H9 (cell line): ENCODE measurements at regions not wholly inside any gene's neighbourhood (a gene's known extent, or its start where the extent isn't known, plus 50 kb on each side); places are given as distances from the start of the nearest gene placed in this dataset.

Experiments used
- DNase-seq: peaks from one replicate; pipeline ENCODE4 v3.0.0-alpha.2; 2017
- H2AFZ ChIP-seq: one replicate; pipeline ENCODE4 v1.6.1; 2013; ENCODE audit warnings: mild to moderate bottlenecking, low read length, control low read depth, moderate library complexity
- H2AK5ac ChIP-seq: 2 replicates; pipeline ENCODE4 v1.6.1; 2013; ENCODE audit warnings: low read length, control low read depth, mixed read lengths; ENCODE audit not compliant: insufficient read length
- H2BK120ac ChIP-seq: one replicate; pipeline ENCODE4 v1.6.1; 2013; ENCODE audit warnings: low read depth, mild to moderate bottlenecking, low read length, control low read depth, inconsistent platforms; ENCODE audit not compliant: poor library complexity, severe bottlenecking
- H2BK12ac ChIP-seq: 2 replicates; pipeline ENCODE4 v1.6.1; 2013; ENCODE audit warnings: low read length, control low read depth, mixed read lengths, low read depth; ENCODE audit not compliant: insufficient read length
- H2BK15ac ChIP-seq: 2 replicates; pipeline ENCODE4 v1.6.1; 2013; ENCODE audit warnings: low read depth, low read length, control low read depth
- H2BK20ac ChIP-seq: one replicate; pipeline ENCODE4 v1.6.1; 2013; ENCODE audit warnings: low read depth, mild to moderate bottlenecking, low read length, control low read depth, inconsistent platforms; ENCODE audit not compliant: poor library complexity, severe bottlenecking
- H2BK5ac ChIP-seq: 2 replicates; pipeline ENCODE4 v1.6.1; 2013; ENCODE audit warnings: low read length, control low read depth, mixed read lengths; ENCODE audit not compliant: insufficient read length
- H3K14ac ChIP-seq: 2 replicates; pipeline ENCODE4 v1.6.1; 2013; ENCODE audit warnings: low read length, control low read depth; ENCODE audit not compliant: insufficient read depth
- H3K18ac ChIP-seq: 2 replicates; pipeline ENCODE4 v1.6.1; 2013; ENCODE audit warnings: low read depth, mild to moderate bottlenecking, mixed read lengths, low read length, control low read depth; ENCODE audit not compliant: insufficient read length
- H3K23ac ChIP-seq: 2 replicates; pipeline ENCODE4 v1.6.1; 2013; ENCODE audit warnings: low read length, control low read depth, mixed read lengths, low read depth; ENCODE audit not compliant: insufficient read length
- H3K23me2 ChIP-seq: 2 replicates; pipeline ENCODE4 v1.6.1; 2013; ENCODE audit warnings: low read depth, mild to moderate bottlenecking, mixed read lengths, low read length, control low read depth; ENCODE audit not compliant: insufficient read length, poor library complexity, severe bottlenecking
- H3K27ac ChIP-seq: 2 replicates; pipeline ENCODE4 v1.5.1; 2013; ENCODE audit warnings: low read length, control low read depth, mixed read lengths, low read depth; ENCODE audit not compliant: insufficient read length
- H3K27me3 ChIP-seq: 2 replicates; pipeline ENCODE4 v1.6.1; 2013; ENCODE audit warnings: low read length, control low read depth, inconsistent platforms; ENCODE audit not compliant: insufficient read depth
- H3K4ac ChIP-seq: 2 replicates; pipeline ENCODE4 v1.6.1; 2013; ENCODE audit warnings: low read depth, mild to moderate bottlenecking, control low read depth, inconsistent platforms, low read length, moderate library complexity
- H3K4me1 ChIP-seq: 2 replicates; pipeline ENCODE4 v1.6.1; 2013; ENCODE audit warnings: low read length, control low read depth, inconsistent platforms; ENCODE audit not compliant: insufficient read depth
- H3K4me2 ChIP-seq: 2 replicates; pipeline ENCODE4 v1.6.1; 2013; ENCODE audit warnings: low read length, control low read depth, mixed read lengths; ENCODE audit not compliant: insufficient read length, insufficient read depth
- H3K56ac ChIP-seq: 2 replicates; pipeline ENCODE4 v1.6.1; 2013; ENCODE audit warnings: low read depth, mild to moderate bottlenecking, mixed read lengths, low read length, control low read depth; ENCODE audit not compliant: insufficient read length
- H3K79me1 ChIP-seq: 2 replicates; pipeline ENCODE4 v1.6.1; 2013; ENCODE audit warnings: low read depth, mild to moderate bottlenecking, moderate library complexity, low read length, control low read depth, inconsistent platforms; ENCODE audit not compliant: insufficient read depth, poor library complexity, severe bottlenecking
- H3K79me2 ChIP-seq: 2 replicates; pipeline ENCODE4 v1.6.1; 2013; ENCODE audit warnings: low read length, control low read depth, inconsistent platforms; ENCODE audit not compliant: insufficient read depth
- H3K9ac ChIP-seq: 2 replicates; pipeline ENCODE4 v1.6.1; 2013; ENCODE audit warnings: low read length, control low read depth, mixed read lengths; ENCODE audit not compliant: insufficient read length; ENCODE audit errors: extremely low read depth
- H3K9me3 ChIP-seq: one replicate; pipeline ENCODE4 v1.6.1; 2013; ENCODE audit warnings: low read depth, low read length, inconsistent platforms; ENCODE audit not compliant: control insufficient read depth
- H3T11ph ChIP-seq: one replicate; pipeline ENCODE4 v1.6.1; 2013; ENCODE audit warnings: mild to moderate bottlenecking, low read length, control low read depth, inconsistent platforms
- H4K20me1 ChIP-seq: one replicate; pipeline ENCODE4 v1.6.1; 2013; ENCODE audit not compliant: control insufficient read depth, insufficient read length, insufficient read depth
- H4K5ac ChIP-seq: 2 replicates; pipeline ENCODE4 v1.6.1; 2013; ENCODE audit warnings: low read depth, mild to moderate bottlenecking, mixed read lengths, low read length, control low read depth; ENCODE audit not compliant: insufficient read length
- H4K8ac ChIP-seq: replicated peaks from 2 replicates; pipeline ENCODE4 v1.6.1; 2013; ENCODE audit warnings: low read length, control low read depth, mixed read lengths, low read depth; ENCODE audit not compliant: insufficient read length
- H4K91ac ChIP-seq: 2 replicates; pipeline ENCODE4 v1.6.1; 2013; ENCODE audit warnings: low read depth, mild to moderate bottlenecking, moderate library complexity, mixed read lengths, low read length, control low read depth; ENCODE audit not compliant: insufficient read length
- H3K27ac Mint-ChIP-seq, 3 experiments: 2 replicates in 2 of 3; 3 replicates in 1 of 3; pipeline ENCODE4 v1.8.0; 2020 to 2021; ENCODE audit warnings: mixed read lengths in 3 of 3, mild to moderate bottlenecking in 1 of 3, moderate library complexity in 1 of 3
- H3K27me3 Mint-ChIP-seq: 2 replicates; pipeline ENCODE4 v1.8.0; 2021; ENCODE audit warnings: low read depth, mild to moderate bottlenecking, moderate library complexity, mixed read lengths
- H3K36me3 Mint-ChIP-seq, 3 experiments: 2 replicates in 2 of 3; 3 replicates in 1 of 3; pipeline ENCODE4 v1.8.0; 2020 to 2021; ENCODE audit warnings: low read depth in 3 of 3, mixed read lengths in 3 of 3; ENCODE audit not compliant: insufficient read depth in 1 of 3
- H3K4me1 Mint-ChIP-seq, 2 experiments: 2 replicates each; pipeline ENCODE4 v1.8.0; 2020; ENCODE audit warnings: mixed read lengths in 2 of 2
- H3K4me3 Mint-ChIP-seq, 2 experiments: 2 replicates in 1 of 2; 3 replicates in 1 of 2; pipeline ENCODE4 v1.8.0; 2020 to 2021; ENCODE audit warnings: mild to moderate bottlenecking in 2 of 2, mixed read lengths in 2 of 2, moderate library complexity in 1 of 2
- H3K9me3 Mint-ChIP-seq, 2 experiments: 2 replicates in 1 of 2; 3 replicates in 1 of 2; pipeline ENCODE4 v1.8.0; 2020; ENCODE audit warnings: mild to moderate bottlenecking in 2 of 2, mixed read lengths in 2 of 2, moderate library complexity in 1 of 2
- WGBS: extraction: QIAGEN DNeasy Blood & Tissue Kit; methylation state at CpG from one replicate; pipeline ENCODE4 v1.1.7; 2013; ENCODE audit warnings: missing lambda C conversion rate, low lambda C conversion rate, mixed read lengths; ENCODE audit not compliant: insufficient read length; ENCODE audit errors: extremely low coverage; 5-methylcytosine and 5-hydroxymethylcytosine counted together
- TF ChIP-seq, protein P1 (sequence below): fragments of 200-600 bp; sonication (generic); conservative IDR thresholded peaks from 3 replicates; pipeline ENCODE4 v1.8.0; 2021; ENCODE audit warnings: antibody characterized with exemption, mild to moderate bottlenecking

DNA sequence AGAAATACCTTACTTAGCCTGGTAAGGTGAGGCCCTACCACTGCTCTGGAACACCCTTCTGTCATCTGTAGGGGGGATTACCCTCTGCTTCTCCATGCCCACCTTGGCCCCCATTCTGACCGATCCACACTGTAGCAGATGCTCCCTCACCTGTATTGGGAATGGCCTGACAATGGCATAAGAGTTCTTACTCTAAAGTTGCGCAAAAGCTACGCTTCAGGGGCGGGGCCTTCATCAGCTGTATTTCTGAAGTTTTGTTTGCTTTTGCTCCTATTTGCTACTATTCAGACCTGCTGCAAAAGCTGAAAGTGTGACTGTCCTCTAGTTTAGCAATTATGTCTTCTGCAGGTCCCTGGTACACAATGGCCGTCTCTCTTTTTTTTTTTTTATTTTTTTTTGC lies 252.6 kb downstream of the TLE3 start:
- Histone ChIP-seq H2BK20ac (no peak overlapping the region), H2BK120ac (no peak overlapping the region), H4K8ac (no peak overlapping the region), H3K4me1 (no peaks in the 10 kb centered on the region), H4K20me1 (no peaks in the 10 kb centered on the region), H2BK15ac (no peak overlapping the region), H3K4ac (no peak overlapping the region), H2BK5ac (no peak overlapping the region), H3K79me2 (no peaks in the 10 kb centered on the region), H3K23ac (no peak overlapping the region), H2AFZ (no peak overlapping the region), H3K56ac (no peak overlapping the region), H3K9me3 (no peaks in the 10 kb centered on the region), H3K4me2 (no peak overlapping the region), H3K79me1 (no peaks in the 10 kb centered on the region), H3K27ac (no peak overlapping the region), H4K91ac (no peak overlapping the region), H3K27me3 (no peaks in the 10 kb centered on the region), H3T11ph (no peak overlapping the region), H3K14ac (no peak overlapping the region), H2AK5ac (no peak overlapping the region), H4K5ac (no peak overlapping the region), H3K9ac (no peak overlapping the region), H2BK12ac (no peak overlapping the region), H3K18ac (no peak overlapping the region), H3K23me2 (no peaks in the 10 kb centered on the region)
- peaks cover 3% of the 10 kb centered on the region for H3K27me3 Mint-ChIP-seq
- WGBS, result no CpG with 5 or more reads among the region's 5 CpGs
- H3K27ac Mint-ChIP-seq, result peak overlapping the region in 1 of 3 experiments; percentile 56; a peak in 1 of 7 replicates
- H3K4me1 Mint-ChIP-seq, result peaks cover 8 to 10% of the 10 kb centered on the region in 2 experiments
- H3K4me3 Mint-ChIP-seq, result no peak overlapping the region
- H3K9me3 Mint-ChIP-seq, result no peaks in the 10 kb centered on the region; a peak in 1 of 5 replicates
- no peak for DNase-seq
- H3K36me3 Mint-ChIP-seq, result no peaks in the 10 kb centered on the region; a peak in 2 of 7 replicates
- TF ChIP-seq, protein P1, sequence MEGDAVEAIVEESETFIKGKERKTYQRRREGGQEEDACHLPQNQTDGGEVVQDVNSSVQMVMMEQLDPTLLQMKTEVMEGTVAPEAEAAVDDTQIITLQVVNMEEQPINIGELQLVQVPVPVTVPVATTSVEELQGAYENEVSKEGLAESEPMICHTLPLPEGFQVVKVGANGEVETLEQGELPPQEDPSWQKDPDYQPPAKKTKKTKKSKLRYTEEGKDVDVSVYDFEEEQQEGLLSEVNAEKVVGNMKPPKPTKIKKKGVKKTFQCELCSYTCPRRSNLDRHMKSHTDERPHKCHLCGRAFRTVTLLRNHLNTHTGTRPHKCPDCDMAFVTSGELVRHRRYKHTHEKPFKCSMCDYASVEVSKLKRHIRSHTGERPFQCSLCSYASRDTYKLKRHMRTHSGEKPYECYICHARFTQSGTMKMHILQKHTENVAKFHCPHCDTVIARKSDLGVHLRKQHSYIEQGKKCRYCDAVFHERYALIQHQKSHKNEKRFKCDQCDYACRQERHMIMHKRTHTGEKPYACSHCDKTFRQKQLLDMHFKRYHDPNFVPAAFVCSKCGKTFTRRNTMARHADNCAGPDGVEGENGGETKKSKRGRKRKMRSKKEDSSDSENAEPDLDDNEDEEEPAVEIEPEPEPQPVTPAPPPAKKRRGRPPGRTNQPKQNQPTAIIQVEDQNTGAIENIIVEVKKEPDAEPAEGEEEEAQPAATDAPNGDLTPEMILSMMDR, result no peak
